GM21786 (cell line): ENCODE measurements at regions not wholly inside any gene's neighbourhood (a gene's known extent, or its start where the extent isn't known, plus 50 kb on each side); places are given as distances from the start of the nearest gene placed in this dataset.

Experiments used
- ATAC-seq: cut with Tn5 transposase; IDR thresholded peaks from one replicate; pipeline ENCODE4 v1.9.1; 2021; ENCODE audit not compliant: unreplicated experiment

DNA sequence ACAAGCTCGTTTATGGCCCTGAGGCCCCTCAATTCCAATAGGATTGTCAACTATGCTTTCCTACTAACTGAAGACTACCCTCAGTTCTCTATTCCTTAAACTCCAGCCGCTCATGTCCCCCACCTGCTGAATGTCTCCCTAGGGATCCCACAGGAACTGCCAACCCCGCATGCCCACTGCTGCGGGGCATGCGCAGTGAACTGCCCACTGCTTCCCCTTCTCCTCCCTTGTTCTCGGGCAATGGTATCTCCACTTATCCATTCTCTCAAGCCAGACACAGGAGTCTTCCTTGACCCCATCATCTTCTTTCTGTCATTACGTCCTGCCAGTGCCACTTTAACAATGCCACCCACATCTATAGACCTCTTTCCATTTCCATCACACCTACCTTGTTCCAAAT, 90.0 kb downstream of the FGF18 start:
- ATAC-seq, result no peak

DNA sequence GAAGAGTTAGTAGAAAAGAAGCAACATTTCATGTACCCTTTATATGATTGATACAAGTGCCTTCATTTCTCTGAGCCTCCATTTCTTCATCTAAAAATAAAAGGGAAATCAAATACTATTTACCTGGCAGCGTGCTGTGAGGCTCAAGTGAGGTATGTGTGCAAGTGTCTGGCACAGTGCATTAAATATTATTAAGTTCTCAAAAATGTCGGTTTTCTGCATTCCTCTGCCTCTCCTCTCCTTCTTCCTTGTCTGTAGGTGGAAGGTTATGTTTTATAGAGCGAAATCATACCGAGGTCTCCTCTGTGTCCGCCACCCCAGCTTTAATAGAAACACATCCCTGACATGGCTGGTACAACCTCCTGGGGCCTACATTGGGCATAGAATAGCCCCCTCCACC, 93.0 kb downstream of the FGF18 start:
- no peak for ATAC-seq

DNA sequence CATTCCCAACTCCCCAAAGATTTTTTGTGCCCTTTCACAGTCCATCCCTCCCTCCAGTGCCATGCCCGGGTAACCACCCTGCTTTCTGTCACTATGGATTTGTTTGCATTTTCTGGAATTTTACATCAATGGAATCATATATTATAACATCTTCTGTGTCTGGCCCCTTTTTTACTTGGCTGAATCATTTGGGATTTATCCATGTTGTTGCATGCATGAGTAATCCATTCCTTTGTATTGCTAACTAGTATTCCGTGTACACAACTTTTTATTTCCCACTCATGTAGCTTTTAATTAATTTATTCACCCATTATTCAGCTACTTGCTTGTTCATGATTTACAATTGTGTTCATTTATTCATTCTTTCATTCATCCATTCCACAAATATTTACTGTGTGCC, 94.1 kb downstream of the FGF18 start:
- no peak for ATAC-seq

DNA sequence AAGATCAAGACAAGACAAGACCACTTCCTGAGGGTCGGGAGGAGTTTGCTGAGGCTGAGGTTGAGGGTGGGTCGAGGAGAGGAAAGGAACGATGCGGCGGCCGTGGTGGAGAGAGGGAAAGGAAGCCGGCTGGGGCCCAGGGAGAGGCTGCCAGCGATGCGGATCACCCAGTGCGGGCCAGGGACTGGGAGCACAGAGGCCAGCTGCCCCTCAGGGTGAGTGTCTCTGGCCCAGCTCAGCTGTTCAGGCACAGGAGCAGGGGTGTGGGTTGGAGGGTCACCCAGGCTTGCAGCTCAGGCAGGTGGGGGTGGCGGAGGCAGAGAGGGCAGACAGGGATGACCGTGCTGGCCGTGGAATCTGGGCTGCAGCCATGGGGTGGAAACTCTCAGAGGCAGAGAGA, 99.5 kb downstream of the FGF18 start:
- ATAC-seq, result no peak

DNA sequence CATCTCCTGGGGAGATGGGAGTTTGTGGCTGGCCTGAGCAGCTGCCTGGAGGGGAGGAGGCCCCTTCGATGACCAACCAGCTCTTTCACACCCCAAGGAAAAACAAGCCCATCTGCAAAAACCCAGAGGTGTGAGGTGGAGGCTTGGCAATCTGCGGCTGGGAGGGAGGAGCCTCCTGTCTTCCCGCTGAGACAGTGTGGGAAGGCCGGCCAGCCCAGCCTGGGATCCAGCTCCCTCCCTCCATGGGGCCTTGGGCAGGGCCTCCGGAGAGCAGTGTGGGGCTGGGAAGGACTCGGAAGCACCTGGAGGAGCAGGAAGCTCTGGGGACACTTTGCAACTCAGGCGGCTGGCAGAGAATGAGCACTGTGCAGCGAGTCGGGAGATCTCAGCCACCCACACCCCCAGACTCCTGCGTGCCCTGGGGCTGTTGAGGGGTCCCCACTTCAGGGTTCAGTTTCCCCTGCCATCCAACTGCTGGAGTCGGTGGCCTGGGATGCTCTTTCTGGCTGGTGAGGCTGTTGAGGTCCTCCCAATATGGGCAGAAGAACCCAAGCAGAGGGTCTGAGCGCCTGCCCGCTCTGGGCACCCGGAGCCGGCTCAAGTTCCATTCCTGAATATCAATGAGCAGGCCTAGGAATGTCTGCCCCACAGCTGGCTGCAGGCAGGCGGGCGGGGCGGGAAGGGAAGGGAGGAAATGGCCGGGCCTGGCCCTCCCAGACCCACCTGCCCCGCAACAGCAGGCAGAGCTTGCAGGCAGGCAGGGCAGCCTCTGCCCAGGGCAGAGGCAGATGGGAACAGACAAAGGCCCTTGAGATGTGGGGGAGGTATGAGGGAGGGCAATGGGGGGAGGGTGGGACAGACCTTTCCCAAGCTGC, 101.1 kb downstream of the FGF18 start:
- ATAC-seq, result no peak

DNA sequence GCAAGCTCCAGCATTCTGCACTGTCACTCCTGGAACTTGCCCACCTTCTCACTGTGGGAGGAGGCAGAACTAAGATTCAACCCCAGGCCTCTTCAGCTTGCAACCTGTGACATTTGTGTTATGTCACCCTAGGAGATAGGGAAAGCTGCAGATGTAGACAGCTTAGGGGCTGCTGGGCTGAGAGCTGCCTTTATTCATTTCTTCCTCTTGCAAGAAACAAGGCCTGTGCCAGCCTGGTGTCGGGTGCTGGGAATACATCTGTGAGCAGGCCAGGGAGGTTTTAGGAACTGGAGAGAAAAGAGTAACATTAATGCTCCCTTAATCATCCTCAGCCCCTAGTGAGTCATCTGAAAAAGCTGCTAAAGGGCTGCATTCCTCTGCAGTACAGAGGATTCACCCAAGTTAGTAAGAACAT, 101.8 kb downstream of the FGF18 start:
- no peak for ATAC-seq

DNA sequence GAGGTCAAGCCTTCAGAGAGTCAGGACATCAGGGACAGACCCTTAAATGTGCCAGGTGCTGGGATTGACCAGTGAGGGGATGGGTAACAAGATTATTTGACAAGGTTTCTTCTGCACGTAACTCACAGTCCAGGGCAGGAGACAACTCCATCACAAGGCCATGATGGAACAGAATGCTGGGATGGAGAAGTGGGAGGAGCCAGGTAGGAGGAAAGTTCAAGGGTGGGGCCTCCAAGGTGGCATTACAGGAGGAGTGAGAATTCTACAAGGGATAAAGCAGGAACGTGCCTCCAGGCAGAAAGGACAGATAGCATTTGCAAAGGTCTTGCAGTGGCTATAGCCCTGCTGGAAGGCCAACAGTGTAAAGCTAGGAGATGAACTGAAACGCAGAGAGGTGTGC, 102.2 kb downstream of the FGF18 start:
- ATAC-seq, result no peak

DNA sequence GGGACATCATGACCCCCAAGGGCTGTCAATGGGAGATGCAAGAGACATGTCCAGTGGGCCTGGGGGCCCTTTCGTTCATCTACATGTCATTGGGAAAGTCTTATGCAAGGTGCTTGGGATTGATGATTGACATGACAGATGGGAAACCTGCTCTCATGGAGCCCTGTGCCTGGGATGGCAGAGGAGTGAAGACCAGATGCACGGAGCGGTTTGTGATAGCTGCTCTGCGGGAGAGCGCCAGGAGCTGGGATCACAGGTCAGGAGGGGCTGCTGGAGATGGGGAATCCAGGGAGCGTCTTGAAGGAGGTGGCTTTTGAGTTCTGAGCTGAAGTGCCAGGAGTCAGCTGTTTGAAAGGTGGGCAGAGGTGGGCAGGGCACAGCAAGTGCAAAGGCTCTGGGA, 104.3 kb downstream of the FGF18 start:
- ATAC-seq, result no peak

DNA sequence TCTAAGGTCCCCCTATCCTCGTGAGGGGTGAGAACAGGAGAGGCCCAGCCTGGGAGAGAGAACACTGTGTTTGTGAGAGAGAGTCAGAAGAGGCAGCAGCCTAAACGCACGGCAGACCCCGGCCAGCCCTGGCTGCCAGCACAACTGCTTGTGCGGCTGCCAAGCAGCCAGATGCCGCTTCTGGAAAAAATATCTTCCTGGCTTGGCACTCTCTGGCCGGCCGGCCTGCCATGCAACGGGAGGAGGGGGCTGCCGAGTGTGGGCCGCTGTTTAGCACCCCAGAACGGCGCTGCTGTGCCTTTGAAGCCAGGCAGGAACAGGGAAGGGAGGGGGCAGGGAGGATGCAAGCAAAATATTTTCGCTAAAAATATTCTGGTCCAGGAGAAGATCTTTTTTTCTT, 105.0 kb downstream of the FGF18 start:
- no peak for ATAC-seq

DNA sequence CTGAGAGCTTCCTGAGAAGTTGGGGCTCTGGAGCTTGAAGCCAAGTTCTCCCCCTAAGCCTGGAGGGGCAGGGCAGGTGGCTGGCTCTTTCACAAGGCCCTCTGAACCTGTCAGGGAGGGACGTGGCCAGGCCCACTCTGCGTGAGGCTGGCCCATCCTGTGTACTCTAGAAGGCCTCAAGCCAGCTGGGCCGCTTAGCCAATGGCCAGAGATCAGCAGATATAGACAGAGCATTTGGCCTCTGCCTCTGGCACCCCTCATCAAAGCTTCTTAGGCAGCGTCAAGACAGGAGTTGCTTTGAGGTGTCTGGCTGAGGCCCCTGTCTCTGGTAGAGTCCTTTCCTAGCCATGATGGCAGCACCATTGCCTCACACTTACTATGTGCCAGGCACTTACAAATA, 105.6 kb downstream of the FGF18 start:
- ATAC-seq, result no peak

DNA sequence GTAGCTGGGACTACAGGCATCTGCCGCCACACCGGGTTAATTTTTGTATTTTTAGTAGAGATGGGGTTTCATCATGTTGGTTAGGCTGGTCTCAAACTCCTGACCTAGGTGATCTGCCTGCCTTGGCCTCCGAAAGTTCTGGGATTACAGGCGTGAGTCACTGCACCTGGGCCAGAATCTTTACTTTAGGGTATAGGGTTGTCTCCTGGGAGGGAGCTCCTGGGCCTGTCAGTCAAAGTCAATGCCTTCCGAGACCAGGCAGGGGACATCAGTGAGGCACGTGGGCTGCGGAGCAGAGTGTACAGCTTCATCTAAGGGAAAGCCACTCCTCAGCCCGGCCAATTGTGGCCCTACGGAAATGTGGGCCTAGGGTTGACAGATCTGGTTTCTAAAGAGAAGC, 108.6 kb downstream of the FGF18 start:
- no peak for ATAC-seq

DNA sequence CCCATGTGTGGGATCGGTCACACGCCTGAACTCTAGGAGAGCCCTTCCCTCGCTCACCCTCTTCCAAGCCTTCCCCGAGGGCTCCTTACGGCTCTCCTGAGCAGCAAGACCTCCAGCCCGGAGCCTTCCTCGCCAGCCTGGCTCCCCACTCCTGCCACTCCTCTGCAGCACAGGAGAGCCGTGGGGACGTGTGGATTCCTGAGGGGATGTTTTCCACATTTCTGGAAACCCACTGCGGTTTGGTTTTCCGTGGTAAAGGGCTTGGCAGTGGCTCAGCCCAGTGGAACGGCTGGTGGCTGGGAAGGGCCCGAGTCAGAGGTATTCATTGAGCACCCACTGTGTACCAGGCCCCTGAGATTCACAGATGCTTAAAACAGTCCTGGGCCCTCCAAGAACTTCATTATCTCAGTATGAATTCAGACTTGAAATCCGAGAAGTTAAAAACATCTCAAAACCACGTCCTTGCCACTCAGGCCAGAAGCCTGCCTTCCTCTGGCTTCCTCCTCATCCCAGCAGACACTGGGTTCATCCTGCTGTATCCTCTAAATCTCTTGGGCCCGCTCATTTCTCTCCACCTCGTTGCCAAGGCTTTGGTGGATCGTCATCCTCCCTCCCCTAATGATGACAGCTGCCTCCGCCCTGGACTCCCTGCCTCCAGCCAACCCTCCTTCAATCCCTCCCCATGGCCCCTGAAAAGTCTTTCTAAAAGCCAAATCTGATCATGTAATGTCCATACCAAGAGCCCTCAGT, 109.6 kb downstream of the FGF18 start:
- ATAC-seq, result no peak

DNA sequence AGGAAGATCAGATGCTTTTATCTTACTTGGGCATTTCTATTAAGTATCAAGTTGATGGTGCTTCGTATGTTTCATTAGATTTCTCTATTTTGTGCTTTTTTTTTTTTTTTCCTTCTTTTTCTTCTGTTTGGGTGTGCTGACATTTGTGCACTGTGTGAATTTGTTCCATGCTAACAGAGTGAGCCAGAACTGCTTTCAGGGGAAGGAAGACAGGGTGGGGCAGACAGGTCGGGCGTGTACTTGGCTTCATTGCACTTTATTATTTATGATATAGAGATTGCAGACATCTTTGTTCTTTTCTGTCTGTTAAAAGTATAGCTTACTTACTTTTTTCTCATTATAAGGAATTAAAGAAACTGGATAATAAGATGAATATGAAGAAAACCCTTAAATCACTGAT, 112.2 kb downstream of the FGF18 start:
- no peak for ATAC-seq

DNA sequence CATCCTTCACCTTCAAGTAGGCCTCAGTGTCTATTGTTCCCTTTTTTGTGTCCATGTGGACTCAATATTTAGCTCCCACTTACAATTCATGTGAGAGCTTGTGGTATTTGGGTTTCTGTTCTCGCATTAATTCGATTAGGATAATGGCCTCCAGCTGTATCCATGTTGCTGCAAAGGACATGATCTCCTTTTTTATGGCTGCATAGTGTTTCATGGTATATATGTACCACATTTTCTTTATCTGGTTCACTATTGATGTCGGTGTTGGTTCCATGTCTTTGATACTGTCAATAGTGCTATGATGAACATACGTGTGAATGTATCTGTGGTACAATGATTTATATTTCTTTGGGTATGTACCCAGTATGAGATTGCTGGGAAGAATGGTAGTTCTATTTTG, 113.7 kb downstream of the FGF18 start:
- ATAC-seq, result no peak

DNA sequence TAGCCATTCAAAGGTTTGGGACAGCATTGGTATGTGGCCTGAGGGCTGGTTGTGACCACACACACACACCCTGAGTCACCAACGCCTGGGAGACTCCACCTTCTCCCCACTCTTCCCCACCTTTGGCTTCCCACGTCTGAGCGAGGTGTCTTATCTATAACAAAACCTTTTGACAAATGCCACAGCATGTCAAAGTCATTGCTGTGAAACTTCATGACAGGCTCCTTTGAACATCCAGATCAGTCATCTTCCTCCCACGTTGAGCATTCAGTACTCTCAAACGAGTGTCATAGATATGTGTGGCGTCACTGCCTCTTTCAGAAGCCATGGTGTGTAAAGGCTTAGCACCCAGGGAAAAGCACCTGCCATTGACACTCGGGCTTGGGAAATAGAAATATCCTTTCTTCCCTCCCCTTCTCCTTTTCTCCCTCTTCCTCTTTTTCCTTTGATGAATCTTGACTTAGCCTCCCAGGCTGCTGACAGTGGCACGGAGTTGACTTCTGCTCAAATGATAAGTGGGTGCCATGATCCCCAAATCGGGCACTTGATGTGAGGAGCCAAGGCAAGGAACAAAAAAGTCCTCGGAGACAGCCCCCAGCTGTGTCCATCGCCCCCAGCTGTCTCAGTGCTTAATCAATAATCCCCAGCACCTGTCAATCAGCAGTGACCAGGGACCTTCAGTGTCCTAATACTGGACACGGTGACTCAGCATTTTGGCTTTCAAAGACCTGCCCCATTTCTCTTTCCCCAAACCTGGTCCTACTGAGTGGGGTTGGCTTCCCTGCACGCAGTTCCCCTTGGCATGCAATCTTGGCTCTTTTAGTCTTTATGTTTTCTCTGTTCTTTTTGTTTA, 114.8 kb downstream of the FGF18 start:
- no peak for ATAC-seq

DNA sequence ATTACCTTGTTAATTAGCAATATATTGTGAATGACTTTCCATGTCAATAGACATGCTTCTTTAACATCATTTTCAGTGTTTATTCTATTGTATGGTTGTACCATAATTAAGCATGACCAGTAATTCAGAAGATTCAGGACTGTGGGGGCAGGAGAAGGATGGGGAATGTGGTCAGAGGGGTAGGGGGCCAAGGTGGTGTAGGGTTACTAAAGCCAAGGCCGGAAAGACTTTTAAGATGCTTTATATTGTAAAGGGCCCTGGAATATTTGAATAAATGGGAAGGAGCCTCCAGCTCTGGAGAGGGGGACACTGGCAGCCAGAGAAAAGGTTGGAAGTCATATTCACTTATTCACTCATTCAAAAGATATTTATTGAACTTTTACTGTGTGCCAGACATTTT, 115.7 kb downstream of the FGF18 start:
- ATAC-seq, result no peak

DNA sequence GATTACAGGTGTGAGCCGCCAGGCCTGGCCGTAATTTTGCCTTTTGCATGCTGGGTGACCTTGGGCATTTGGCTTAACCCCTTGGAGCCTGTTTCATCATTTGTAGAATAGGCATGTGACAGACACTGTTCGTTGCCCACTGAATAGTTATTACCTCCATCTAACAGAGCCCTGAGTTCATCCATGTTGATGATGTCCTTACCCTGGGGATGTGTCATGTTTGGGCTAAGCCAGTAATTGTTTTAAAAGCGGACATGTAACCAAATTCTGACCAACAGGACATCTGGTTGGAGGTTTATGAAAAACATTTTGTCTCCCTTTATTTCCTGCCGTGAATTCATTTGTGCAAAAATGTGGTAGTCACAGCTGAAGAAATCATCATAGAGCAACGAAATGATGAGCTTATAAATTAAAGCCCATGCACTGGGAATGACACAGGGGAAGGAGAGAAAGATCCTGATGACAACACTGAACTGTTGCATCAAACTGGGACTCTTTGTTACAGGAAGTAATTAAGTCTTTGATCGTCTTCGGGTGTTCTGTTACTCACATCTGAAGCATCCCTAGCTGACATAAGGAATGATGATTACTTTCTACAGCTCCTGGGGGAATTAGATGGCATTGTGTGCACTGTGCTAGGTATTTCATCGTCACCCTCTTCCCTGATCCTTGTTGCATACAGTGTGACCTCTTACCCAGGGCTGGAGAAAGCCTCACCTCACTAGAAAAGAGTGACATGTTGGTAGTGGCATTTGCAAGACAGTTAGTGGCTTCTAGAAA, 117.8 kb downstream of the FGF18 start:
- no peak for ATAC-seq

DNA sequence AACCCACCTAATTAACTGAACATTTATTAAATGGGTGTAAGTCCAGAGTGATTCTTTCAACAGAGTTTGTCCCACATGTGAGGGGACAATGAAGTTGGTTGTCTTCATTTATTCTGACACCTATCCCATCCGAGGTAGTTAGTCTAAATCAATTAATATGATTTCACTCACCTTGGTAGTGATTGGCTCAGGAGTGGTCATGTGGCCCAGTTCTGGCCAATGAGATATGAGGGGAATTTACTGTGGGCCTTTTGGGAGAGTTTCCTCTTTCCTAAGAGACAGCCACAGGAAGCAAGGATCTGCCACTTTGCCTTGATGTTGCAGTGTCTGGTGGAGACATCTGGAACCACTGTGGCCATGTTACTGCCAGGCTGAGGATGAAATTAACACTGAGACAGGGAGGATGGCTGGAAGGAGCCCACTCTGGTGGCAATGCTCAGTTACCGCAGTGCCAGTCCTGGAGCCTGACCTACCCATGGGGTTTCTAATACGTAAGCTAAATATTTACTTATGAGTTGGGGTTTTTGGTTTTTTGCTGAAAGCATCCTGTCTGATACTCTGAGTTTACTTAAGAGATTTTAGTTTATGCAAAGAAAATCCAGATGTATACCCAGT, 118.6 kb downstream of the FGF18 start:
- ATAC-seq, result no peak

DNA sequence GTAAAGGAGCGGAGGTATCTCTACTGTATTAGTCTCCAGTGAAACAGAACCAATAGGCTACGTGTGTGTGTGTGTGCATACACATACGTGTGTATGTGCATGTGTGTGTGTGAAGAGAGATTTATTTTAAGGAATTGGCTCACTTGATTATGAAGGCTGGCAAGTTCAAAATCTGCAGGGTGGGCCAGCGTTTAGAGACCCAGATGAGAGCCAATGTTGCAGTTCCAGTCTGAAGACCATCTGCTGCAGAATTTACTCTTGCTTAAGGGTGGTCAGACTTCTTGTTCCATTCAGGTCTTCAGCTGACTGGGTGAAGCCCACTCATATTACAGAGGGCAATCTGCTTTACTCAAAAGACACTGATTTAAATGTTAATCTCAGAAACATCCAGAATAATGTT, 119.2 kb downstream of the FGF18 start:
- ATAC-seq, result no peak

DNA sequence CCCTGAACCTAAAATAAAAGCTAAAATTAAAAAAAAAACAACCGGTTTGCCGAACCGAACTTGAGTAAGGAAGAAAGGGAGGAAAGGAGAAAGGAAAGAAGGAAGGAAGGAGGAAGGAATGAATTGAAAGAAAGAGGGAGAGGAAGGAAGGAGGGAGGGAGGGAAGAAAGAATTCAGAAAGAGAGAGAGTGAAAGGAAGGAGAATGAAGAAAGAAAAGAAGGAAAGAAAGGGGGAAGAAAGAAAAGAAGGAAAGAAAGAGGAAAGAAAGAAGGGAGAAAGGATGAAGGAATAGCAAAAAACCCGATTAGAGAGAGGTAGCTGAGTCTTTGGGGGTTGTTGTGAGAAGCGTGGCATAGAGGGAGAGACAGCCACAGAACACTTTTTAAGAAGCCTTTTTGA, 121.4 kb downstream of the FGF18 start:
- ATAC-seq, result no peak
